B cell (primary cell): ENCODE measurements at regions not wholly inside any gene's neighbourhood (a gene's known extent, or its start where the extent isn't known, plus 50 kb on each side); places are given as distances from the start of the nearest gene placed in this dataset.

ENCODE experiments used
- ATAC-seq: fragments of 200-7000 bp; cut with Tn5 transposase; one replicate; pipeline ENCODE4 v1.10.0; 2021; ENCODE audit warnings: low read depth, mild to moderate bottlenecking, moderate number of reproducible peaks, moderate library complexity
- CTCF ChIA-PET: fragments of 350-600 bp; sonication (Branson Sonifier 250); formaldehyde crosslinking; loops from one replicate; lab custom pipeline; 2021; ENCODE audit warnings: antibody characterized with exemption, inconsistent platforms; lab: Charles Lee
- POLR2A ChIA-PET: fragments of 350-600 bp; sonication (Branson Sonifier 250); formaldehyde crosslinking; loops from one replicate; lab custom pipeline; 2021; ENCODE audit warnings: antibody characterized with exemption; lab: Charles Lee
- DNase-seq: peaks from one replicate; pipeline ENCODE4 v3.0.0; 2013
- H2AFZ ChIP-seq: 2 replicates; pipeline ENCODE4 v1.6.1; 2012; ENCODE audit warnings: mild to moderate bottlenecking, low read depth, low read length; ENCODE audit not compliant: insufficient read depth, poor library complexity, severe bottlenecking
- H3K27ac ChIP-seq, 2 donors: 1 replicate in 1 of 2; 2 replicates in 1 of 2; pipeline ENCODE4 v1.5.1; 2012 to 2013; ENCODE audit warnings: low read length in 2 of 2, mild to moderate bottlenecking in 2 of 2, moderate library complexity in 1 of 2
- H3K27me3 ChIP-seq, 4 experiments: fragments of 200-600 bp in 1 of 4; sonication (generic) in 1 of 4; replicated peaks in 1 of 4; 1 replicate in 2 of 4; 2 replicates in 2 of 4; pipeline versions ENCODE4 v1.6.1 to v1.7.0; 2013 to 2016; ENCODE audit warnings: low read length in 3 of 4, mild to moderate bottlenecking in 2 of 4, mixed read lengths in 1 of 4, moderate library complexity in 1 of 4; ENCODE audit not compliant: insufficient read depth in 4 of 4, control insufficient read depth in 3 of 4; ENCODE audit errors: control extremely low read depth in 1 of 4
- H3K36me3 ChIP-seq, 2 experiments: replicated peaks in 1 of 2; 1 replicate in 1 of 2; 2 replicates in 1 of 2; pipeline versions ENCODE4 v1.6.1 to v1.7.1; 2013; ENCODE audit warnings: low read length in 1 of 2; ENCODE audit not compliant: insufficient read depth in 2 of 2, control insufficient read depth in 1 of 2; ENCODE audit errors: control extremely low read depth in 1 of 2, extremely low read depth in 1 of 2
- H3K4me1 ChIP-seq, 2 donors: fragments of 200-600 bp in 1 of 2; sonication (generic) in 1 of 2; 1 replicate in 1 of 2; 2 replicates in 1 of 2; pipeline versions ENCODE4 v1.5.1 to v1.6.1; 2013 to 2017; ENCODE audit warnings: low read length in 2 of 2; ENCODE audit not compliant: control insufficient read depth in 2 of 2, insufficient read depth in 2 of 2
- H3K4me2 ChIP-seq: replicated peaks from 2 replicates; pipeline ENCODE3; 2012; ENCODE audit warnings: mild to moderate bottlenecking, low read depth, low read length; ENCODE audit not compliant: poor library complexity, severe bottlenecking
- H3K4me3 ChIP-seq, 5 experiments: fragments of 200-600 bp in 1 of 5; sonication (generic) in 1 of 5; 1 replicate in 3 of 5; 2 replicates in 2 of 5; pipeline versions ENCODE4 v1.5.1 to v1.7.0; 2011 to 2016; ENCODE audit warnings: low read length in 4 of 5, mild to moderate bottlenecking in 4 of 5, low read depth in 2 of 5, control low read depth in 1 of 5, moderate library complexity in 1 of 5; ENCODE audit not compliant: insufficient read depth in 1 of 5; ENCODE audit errors: control extremely low read depth in 1 of 5, extremely low read depth in 1 of 5
- H3K79me2 ChIP-seq: fragments of 200-600 bp; sonication (generic); one replicate; pipeline ENCODE4 v1.6.0; 2016; ENCODE audit warnings: low read length; ENCODE audit not compliant: control insufficient read depth, insufficient read depth
- H3K9ac ChIP-seq: fragments of 200-600 bp; sonication (generic); 2 replicates; pipeline ENCODE4 v1.6.1; 2017; ENCODE audit warnings: mild to moderate bottlenecking, low read length, moderate library complexity
- H3K9me3 ChIP-seq, 3 donors: one replicate each; pipeline versions ENCODE4 v1.6.1 to v1.7.1; 2013; ENCODE audit warnings: low read length in 2 of 3; ENCODE audit not compliant: control insufficient read depth in 2 of 3, insufficient read depth in 1 of 3; ENCODE audit errors: control extremely low read depth in 1 of 3
- H4K20me1 ChIP-seq: 2 replicates; pipeline ENCODE4 v1.6.0; 2012; ENCODE audit warnings: mild to moderate bottlenecking, low read length; ENCODE audit not compliant: insufficient read depth, control insufficient read depth, poor library complexity, severe bottlenecking
- H3K27ac Mint-ChIP-seq: one replicate; pipeline ENCODE4 v1.8.0; 2021; ENCODE audit warnings: mixed read lengths
- H3K27me3 Mint-ChIP-seq: one replicate; pipeline ENCODE4 v1.8.0; 2021; ENCODE audit warnings: mixed read lengths
- H3K4me1 Mint-ChIP-seq: one replicate; pipeline ENCODE4 v1.8.0; 2021; ENCODE audit warnings: mixed read lengths
- H3K4me3 Mint-ChIP-seq: one replicate; pipeline ENCODE4 v1.8.0; 2021; ENCODE audit warnings: mixed read lengths
- H3K9me3 Mint-ChIP-seq: one replicate; pipeline ENCODE4 v1.8.0; 2022; ENCODE audit warnings: mixed read lengths; ENCODE audit not compliant: insufficient read depth
- CTCF ChIP-seq: fragments of 200-600 bp; IDR thresholded peaks from one replicate; pipeline ENCODE4 v1.8.0; 2022; ENCODE audit warnings: antibody characterized with exemption, mild to moderate bottlenecking
- EZH2 ChIP-seq: IDR thresholded peaks from 2 replicates; pipeline ENCODE4 v1.6.1; 2012; ENCODE audit warnings: borderline replicate concordance, low read depth, mild to moderate bottlenecking, moderate library complexity, low read length; ENCODE audit not compliant: insufficient read depth, poor library complexity, severe bottlenecking
- WGBS: methylation state at CpG from one replicate; pipeline ENCODE4 v1.1.5; 2013; ENCODE audit warnings: missing lambda C conversion rate; ENCODE audit not compliant: insufficient coverage; 5-methylcytosine and 5-hydroxymethylcytosine counted together
- intact Hi-C: fragments of 100-400 bp; cut with micrococcal nuclease; formaldehyde crosslinking; loops from one replicate; pipeline ENCODE4 v1.10.0; 2022

GRCh38 chr9:25129537-25129936 is 548.7 kb downstream of the TUSC1 start:
- no peaks in the 10 kb centered on the region for H3K36me3 ChIP-seq
- Mint-ChIP-seq H3K4me3 (no peak overlapping the region), H3K27me3 (no peaks in the 10 kb centered on the region), H3K27ac (no peak overlapping the region), H3K4me1 (no peaks in the 10 kb centered on the region), H3K9me3 (no peaks in the 10 kb centered on the region)
- DNase-seq (no peak), ATAC-seq (no peak)
- TF ChIP-seq CTCF, result no peak
- ChIA-PET POLR2A (no interaction called here), CTCF (no interaction called here)
- H3K27ac ChIP-seq, result no peak overlapping the region
- H3K9ac ChIP-seq, result no peak overlapping the region
- peaks cover 0 to 4% (median 0%) of the 10 kb centered on the region in 3 donors for H3K9me3 ChIP-seq
- H2AFZ ChIP-seq, result no peak overlapping the region
- no peaks in the 10 kb centered on the region for H4K20me1 ChIP-seq
- no peaks in the 10 kb centered on the region for H3K27me3 ChIP-seq
- H3K79me2 ChIP-seq, result no peaks in the 10 kb centered on the region
- H3K4me2 ChIP-seq, result no peak overlapping the region
- intact Hi-C loops, result no loop called here
- H3K4me1 ChIP-seq, result no peaks in the 10 kb centered on the region
- no peak overlapping the region for H3K4me3 ChIP-seq
- no CpG with 5 or more reads among the region's 2 CpGs for WGBS

GRCh38 chr9:25121811-25122210 is 556.4 kb downstream of the TUSC1 start:
- Mint-ChIP-seq H3K9me3 (no peaks in the 10 kb centered on the region), H3K27me3 (no peaks in the 10 kb centered on the region)
- CTCF ChIA-PET, result no interaction called here

More at GRCh38 chr9:25121811-25122210, 556.4 kb downstream of the TUSC1 start:
- DNase-seq (no peak), ATAC-seq (no peak)
- Histone ChIP-seq H3K4me1 (no peaks in the 10 kb centered on the region), H3K36me3 (no peaks in the 10 kb centered on the region), H3K9ac (no peak overlapping the region), H3K4me2 (no peak overlapping the region), H3K4me3 (no peak overlapping the region), H4K20me1 (no peaks in the 10 kb centered on the region), H3K9me3 (no peaks in the 10 kb centered on the region), H3K27me3 (no peaks in the 10 kb centered on the region), H3K79me2 (no peaks in the 10 kb centered on the region), H3K27ac (no peak overlapping the region), H2AFZ (no peak overlapping the region)
- H3K4me1 Mint-ChIP-seq, result no peaks in the 10 kb centered on the region
- intact Hi-C loops, result no loop called here
- H3K27ac Mint-ChIP-seq, result no peak overlapping the region
- H3K4me3 Mint-ChIP-seq, result no peak overlapping the region
- POLR2A ChIA-PET, result no interaction called here
- no peak for TF ChIP-seq EZH2
